ENCODE measurements at regions not wholly inside any gene's neighbourhood (a gene's known extent, or its start where the extent isn't known, plus 50 kb on each side); places are given as distances from the start of the nearest gene placed in this dataset.

- TF ChIP-seq CTCF (IDR thresholded peaks at IDR 0.05) = no peak
- TF ChIP-seq POLR2A (IDR thresholded peaks at IDR 0.05) = no peak
- no peak for TF ChIP-seq EP300 (IDR thresholded peaks at IDR 0.05)
These were observed 70.0 kb upstream of the SASH1 start for GRCh38 chr6:148272597-148272996.

Data from tibial nerve (tissue), 4 donors.